Fibroblast of mammary gland (primary cell): ENCODE measurements at regions not wholly inside any gene's neighbourhood (a gene's known extent, or its start where the extent isn't known, plus 50 kb on each side); places are given as distances from the start of the nearest gene placed in this dataset.
A peak's percentile ranks its signal among the peaks of the same experiment; 100 is the strongest.

Experiments
- DNase-seq: peaks from one replicate; pipeline ENCODE4 v3.0.0-alpha.2; 2010; ENCODE audit warnings: low read depth
- H3K4me3 ChIP-seq: 2 replicates; pipeline ENCODE4 v1.5.1; 2011; ENCODE audit warnings: low read depth, mild to moderate bottlenecking, low read length, moderate library complexity; ENCODE audit not compliant: control insufficient read depth
- CTCF ChIP-seq: conservative IDR thresholded peaks from 2 replicates; pipeline ENCODE4 v1.5.1; 2011; ENCODE audit warnings: low read depth, low read length, inconsistent platforms; ENCODE audit not compliant: control insufficient read depth, insufficient read depth

- no peak overlapping the region for H3K4me3 ChIP-seq
- no peak for TF ChIP-seq CTCF
- DNase-seq: no peak
Measured at GRCh38 chr16:49016461-49016860, 265.2 kb downstream of the CBLN1 start.

- DNase-seq: no peak
- H3K4me3 ChIP-seq: no peak overlapping the region
- TF ChIP-seq CTCF: no peak
Measured at GRCh38 chr16:49015225-49015592, 266.4 kb downstream of the CBLN1 start.

GRCh38 chr16:49014277-49015224, 267.1 kb downstream of the CBLN1 start:
- DNase-seq: no peak
- H3K4me3 ChIP-seq: no peak overlapping the region
- no peak for TF ChIP-seq CTCF

GRCh38 chr16:49013727-49014080, 267.9 kb downstream of the CBLN1 start:
- no peak overlapping the region for H3K4me3 ChIP-seq
- TF ChIP-seq CTCF: no peak
- no peak for DNase-seq

GRCh38 chr16:49012961-49013726, 268.5 kb downstream of the CBLN1 start:
- H3K4me3 ChIP-seq: no peak overlapping the region
- DNase-seq: peak; percentile 68
- no peak for TF ChIP-seq CTCF

- no peak overlapping the region for H3K4me3 ChIP-seq
- DNase-seq: no peak
- no peak for TF ChIP-seq CTCF
Measured at GRCh38 chr16:49011901-49012300, 269.7 kb downstream of the CBLN1 start.
